GDM1 (cell line): ENCODE measurements at regions not wholly inside any gene's neighbourhood (a gene's known extent, or its start where the extent isn't known, plus 50 kb on each side); places are given as distances from the start of the nearest gene placed in this dataset.
"Not testable (repeated sequence)": the region's sequence is repeated elsewhere in the genome, so short reads cannot be mapped to it uniquely, and the experiment has no call there.

Experiments used
- DNase-seq: peaks from one replicate; lab custom pipeline; 2025; lab: John Stamatoyannopoulos, UW

DNA sequence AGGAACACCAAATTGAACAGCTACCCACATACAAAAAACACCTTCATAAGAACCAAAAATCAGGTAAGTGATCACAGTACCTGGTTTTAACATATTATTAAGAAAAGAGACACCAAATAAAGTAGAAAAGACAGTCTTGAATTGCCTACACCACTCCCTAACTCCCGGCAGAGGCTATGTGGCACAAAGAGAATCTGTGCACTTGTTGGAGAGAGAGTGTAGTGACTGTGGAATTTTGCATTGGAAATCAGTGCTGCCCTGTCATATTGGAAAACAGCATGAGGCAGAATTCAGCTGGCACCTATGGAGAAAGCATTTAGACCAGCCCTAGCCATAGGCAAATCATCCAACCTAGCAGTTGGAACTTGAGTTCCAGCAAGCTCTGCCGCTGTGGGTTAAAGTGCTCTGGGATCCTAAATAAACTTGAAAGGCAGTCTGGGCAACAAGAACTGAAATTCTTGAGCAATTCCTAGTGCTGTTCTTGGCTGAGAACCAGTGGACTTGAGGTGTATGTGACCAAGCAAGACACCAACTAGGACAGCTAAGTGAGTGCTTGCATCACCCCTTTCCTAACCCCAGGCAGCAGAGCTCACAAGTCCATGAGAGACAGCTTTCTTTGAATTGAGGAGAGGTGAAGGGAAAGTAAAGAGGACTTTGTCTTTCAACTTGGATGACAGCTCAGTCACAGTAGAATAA is 969.6 kb upstream of the ALCAM start:
- DNase-seq: no peak

DNA sequence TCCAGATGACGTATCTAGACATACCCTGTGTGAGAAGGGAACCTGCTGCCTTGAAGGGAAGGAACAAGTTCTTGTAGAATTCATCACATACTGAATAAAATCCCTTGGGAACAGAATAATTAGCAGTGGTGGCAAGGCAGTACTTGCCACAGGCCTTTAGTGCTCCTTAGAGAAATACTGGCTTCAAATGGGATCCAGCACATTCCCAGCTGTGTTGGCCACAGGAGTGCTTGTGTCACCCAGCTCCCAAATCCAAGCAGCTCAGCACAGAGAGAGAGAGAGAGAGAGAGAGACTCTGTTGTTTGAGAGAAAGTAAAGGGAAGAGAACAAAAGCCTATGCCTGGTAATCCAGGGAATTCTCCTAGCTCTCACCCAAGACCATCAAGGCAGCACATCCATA is 969.0 kb upstream of the ALCAM start:
- no peak for DNase-seq

DNA sequence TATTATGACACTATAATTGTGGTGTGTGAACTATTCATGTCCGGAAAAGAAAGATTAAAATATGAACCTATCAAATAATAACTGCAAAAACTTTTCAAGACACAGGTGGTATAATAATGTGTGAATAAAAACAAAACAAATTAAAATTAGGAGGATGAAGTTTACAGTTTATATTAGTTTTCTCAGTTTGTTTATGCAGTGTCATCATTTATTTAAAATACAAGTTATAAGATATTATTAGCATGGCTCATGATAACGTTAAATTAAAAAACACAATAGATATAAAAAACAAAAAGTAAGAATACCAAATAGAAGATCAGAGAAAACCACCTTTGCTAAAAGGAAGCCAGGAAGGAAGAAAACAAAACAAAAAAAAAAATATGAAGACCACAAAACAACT is 963.8 kb upstream of the ALCAM start:
- DNase-seq: no peak

DNA sequence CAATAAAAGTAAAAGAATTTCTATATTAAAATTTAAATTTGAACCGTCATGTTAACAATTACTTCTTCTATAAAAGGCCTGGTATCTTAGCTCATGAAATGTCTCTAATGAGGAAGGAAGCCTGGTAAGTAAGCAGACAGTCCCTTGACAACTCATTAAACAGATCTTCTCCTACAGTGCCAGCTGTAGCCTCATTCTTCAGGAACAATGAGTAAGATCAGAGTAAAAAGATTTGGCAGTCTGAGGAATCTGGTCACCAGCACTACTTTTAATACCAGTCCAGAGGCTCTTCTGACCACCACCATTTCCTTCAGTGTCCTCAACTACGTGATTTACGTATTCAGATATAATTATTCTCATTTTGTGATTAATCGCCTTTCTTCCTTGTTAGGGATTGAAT is 955.0 kb upstream of the ALCAM start:
- DNase-seq: no peak

DNA sequence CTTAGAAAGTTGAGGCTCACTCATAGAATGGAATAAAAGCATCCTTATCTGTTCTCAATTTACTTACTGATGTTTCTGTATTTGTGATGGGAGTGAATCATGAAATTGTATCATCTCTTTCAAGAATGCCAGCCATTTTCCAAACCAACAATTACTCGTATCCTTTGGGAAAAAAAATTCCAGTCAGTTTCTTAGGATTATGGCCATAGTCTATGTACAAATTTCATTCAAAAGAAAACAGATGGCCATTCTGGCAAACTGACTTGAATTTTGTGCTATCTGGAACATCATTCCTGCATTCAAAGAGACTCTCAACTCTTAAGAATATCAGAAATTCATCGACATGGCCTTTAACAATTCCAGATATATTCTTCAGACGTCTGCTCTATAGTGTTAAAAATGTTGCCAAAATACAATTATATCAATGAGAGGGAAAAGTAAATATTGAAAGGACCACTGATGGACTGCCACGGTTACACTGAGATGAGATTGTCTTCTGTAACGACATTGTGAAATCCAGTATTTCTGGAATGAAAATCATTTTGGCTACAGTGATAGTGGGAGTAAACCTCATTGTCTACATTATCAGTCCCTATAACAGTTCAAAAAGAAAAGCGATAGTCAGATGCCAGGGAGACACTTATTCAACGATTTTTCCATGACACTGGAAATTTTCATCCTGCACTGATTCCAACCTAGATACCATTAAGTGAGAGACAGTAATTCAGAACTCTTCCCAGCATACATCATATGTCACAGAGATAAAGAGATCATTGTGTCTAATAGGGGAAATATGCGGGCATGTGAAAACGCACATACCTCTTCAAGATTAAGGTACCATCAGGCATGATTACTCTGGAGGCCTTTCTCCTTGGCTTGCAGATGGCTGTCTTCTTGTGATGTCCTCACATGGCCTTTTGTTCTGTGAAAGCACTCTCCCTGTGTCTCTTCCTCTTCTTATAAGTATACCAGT is 953.8 kb upstream of the ALCAM start:
- no peak for DNase-seq

DNA sequence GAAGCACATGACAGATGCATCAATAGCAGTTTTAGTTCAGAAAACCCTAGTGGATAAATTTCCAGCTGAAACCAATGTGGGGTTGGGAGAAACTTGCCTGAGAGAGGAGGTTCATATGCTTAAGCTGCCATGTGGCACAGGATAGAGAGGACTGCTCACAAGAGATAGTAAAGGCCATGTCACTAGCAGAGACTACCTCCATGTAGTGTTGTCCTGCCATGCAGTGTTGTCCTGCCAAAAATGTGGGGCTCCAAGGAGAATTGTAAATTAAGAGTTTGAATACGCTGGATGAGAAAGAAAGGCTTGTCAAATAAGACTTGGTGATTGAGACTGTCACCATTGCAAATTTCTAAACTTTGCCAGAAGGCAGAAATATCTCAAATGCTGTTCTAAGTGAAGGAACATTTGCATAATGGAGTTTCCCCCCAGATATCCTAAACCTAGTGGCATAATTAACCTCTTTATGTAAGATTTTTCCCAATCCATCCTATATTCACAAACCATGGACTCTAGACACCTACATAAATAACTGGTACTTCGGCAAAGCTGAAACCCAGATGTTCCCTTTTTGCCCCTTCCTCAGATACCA is 938.3 kb upstream of the ALCAM start:
- DNase-seq: no peak

DNA sequence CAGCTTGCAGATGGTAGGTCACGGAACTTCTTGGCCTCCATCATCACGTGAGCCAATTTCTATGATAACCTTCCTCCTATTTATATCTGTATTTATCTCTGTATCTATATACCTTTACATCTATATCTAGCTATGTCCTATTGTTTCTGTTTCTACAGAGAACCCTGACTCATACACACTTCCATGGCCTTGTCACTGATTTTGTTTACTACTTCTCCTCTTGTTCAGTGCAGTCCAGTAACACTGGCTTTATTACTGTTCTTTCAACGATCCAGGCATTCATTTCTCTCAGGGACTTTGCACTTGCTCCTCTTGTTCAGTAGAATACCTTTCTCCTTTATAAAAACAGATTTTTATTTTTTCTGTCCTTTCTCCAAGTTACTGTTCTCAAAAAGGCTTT is 937.0 kb upstream of the ALCAM start:
- no peak for DNase-seq

DNA sequence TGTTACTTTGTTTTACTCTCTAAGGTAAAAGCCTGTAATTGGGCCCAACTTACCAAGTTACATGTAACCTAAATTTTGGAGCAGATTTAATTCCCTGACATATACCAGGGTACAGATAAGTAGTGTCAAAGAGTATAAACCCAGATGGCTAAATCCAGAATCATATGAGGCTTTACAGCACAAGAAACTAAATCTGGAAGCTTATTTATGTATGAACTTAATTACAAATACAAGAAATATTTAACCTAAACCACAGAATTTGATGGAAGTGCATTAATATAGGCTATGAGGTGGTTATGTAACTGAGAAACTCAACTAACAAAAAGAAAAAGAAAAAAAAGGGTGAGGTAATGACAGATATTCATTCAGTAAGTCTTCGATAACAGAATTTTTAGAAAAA is 930.2 kb upstream of the ALCAM start:
- DNase-seq: no peak

DNA sequence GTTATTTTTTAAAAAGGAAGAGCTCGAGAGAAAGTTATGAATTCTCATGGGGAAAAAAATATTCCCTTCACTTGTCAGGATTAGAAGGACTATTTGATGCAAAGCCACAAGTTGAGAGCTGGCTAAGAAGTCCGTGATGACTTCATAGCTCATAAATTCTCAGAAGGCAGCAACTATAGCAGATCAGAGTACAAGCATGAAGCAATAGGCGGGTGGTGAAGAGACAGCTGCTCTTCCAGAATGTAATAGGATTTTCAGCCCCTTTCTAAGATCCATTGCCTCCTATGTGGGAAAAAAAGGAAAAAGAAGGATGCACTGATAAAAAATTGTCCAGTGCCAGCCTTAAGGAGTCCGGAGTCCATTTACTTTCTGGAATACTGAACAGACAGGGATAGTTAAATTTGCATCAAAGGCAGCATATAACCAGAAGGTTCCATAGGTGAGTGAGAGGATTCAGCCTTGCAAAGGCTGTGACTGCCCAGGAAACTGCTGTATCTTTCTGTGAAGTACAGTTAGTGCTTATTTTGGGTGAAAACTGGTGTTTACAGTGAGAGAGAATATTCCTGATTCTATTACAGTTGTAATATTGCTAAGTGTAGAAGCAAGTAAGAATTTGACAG is 929.5 kb upstream of the ALCAM start:
- DNase-seq: no peak

DNA sequence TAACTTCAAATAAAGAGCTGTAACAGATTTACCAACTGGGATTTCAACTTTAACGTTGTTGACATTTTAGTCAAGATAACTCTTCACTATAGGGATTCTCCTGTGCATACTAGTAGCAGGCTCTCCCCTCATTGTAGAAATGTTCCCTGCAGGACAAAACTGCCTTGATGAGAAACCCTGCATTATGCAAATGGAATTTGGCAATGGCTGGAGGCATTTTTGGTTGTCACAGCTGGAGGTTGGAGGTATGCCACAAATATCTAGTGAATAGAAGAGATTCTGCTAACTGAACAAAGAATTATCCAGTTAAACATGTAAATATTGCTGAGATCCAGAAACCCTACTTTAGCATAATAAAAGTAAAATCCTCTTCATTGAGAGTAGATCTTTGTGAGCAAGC is 928.8 kb upstream of the ALCAM start:
- DNase-seq: no peak

DNA sequence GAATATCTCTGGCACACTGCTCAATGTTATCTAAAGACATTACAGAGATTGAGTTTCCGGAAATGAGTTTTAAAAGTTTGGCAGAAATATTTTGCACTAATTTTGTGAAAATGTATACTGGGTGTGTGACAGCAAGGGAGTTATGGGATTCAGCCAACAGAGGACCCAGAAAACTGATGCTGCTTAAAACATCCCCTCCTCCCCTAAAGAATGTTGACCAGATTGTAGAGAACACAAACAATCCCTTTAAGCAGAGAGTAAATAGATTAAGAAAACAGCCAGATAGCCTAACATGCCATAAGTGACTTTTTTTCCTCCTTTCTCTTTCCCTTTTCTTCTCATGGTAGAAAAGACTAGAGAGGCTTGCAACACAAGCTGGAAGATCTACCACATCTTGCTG is 928.0 kb upstream of the ALCAM start:
- no peak for DNase-seq

DNA sequence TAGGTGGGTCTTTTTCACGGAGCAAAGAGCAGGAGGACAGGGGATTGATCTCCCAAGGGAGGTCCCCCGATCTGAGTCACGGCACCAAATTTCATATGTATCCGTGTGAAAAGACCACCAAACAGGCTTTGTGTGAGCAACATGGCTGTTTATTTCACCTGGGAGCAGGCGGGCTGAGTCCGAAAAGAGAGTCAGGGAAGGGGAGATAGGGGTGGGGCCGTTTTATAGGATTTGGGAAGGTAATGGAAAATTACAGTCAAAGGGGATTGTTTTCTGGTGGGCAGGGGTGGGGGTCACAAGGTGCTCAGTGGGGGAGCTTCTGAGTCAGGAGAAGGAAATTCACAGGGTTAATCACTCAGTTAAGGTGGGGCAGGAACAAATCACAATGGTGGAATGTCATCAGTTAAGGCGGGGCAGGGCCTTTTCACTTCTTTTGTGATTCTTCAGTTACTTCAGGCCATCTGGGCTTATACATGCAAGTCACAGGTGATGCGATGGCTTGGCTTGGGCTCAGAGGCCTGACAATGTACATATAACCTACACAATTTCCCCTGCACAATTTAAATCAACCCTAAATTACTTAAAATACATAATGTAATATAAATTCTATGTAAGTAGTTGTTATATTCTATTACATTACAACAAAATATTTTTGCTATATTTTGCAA is 921.3 kb upstream of the ALCAM start:
- not testable (repeated sequence) for DNase-seq

DNA sequence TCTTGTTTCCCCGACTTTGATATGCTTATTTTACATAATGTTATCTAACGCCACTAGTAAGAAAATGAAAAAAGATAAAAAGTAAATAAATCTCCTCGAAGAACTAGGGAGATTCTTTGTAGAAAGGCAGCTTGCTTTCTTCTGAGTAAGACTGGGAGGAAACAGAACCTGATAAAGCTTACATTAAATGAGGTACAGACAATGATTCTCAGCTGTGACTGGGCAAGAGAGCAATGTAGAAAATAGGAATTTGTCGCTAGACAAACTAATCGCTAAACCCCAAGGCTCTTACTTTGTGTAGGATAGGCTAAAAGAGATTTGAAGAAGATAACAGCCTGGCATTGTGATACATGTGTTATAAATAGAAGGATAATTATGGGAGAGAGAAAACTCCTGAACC is 919.0 kb upstream of the ALCAM start:
- DNase-seq: no peak

DNA sequence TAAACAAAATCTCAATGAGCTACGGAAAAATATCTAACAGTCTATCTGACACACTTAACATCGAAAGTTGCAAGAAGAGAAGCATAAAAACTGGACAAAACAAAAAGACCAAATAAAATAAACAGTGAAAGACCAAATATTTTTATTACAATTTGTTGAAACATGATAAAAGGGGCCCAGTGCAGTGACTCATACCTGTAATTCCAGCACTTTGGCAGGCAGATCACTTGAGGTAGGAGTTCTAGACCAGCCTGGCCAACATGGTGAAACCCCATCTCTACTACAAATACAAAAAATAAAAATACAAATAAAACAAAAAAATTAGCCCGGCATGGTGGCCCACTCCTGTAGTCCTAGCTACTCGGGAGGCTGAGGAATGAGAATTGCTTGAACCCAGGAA is 914.0 kb upstream of the ALCAM start:
- DNase-seq: no peak

DNA sequence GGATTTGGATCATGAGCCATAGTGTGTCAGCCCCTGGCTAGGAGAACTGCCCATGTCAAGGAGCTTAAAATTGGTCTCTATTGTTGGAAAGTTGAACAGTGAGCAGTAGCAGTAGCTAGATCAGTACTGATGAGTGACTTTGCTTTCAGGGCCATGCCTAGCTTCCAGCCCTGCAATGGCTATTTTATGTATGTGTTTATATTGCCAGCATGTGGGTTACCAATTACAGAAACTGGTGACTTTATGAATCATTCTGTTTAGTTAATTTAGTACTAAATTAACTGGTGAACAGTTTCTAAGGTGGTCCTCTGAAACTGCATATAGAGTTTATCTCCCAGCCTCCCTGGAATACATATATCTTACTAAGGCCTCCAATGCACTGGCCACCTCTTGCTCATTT is 908.1 kb upstream of the ALCAM start:
- no peak for DNase-seq

DNA sequence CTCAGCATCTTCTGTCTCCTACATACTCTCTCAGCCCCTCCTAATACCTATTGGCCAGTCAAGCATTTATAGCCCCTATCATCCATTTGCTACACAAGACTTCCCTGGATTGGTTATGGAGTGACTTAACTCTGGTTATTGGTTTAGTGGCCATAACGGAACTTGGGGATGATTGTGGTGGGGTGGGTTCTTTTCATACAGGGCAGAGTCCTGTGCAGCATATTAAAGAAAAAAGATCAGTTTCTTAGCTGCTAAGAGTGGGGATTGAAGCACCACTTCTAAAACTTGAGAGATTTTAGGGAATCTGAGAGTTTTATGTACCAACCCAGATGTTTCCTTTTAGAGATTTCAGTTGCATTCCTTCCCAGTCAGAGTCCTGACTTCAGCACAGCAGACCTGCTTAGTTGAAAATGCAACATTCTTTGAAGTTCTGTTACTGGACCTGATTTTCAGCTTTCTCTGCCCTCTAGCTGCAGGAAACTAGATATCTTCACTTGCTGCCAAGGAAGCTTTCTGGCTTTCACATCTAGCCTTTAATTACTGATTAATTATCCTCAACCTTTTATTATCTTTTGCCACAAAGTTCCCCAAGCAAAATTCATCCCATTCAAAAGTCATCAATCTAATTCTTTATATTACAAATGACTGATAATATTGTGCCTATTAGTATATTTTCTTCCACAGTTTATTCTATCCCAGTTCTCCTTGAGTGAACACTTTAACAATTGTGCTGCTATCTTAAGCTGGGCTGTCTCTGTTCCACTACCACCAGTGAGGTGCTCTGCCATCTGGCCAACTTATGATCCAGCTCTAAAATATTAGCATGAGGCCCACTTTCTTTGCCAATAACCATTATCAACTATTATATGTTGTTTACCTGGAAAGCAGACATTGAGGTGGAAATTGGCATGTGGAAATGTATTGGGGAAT is 906.0 kb upstream of the ALCAM start:
- no peak for DNase-seq

DNA sequence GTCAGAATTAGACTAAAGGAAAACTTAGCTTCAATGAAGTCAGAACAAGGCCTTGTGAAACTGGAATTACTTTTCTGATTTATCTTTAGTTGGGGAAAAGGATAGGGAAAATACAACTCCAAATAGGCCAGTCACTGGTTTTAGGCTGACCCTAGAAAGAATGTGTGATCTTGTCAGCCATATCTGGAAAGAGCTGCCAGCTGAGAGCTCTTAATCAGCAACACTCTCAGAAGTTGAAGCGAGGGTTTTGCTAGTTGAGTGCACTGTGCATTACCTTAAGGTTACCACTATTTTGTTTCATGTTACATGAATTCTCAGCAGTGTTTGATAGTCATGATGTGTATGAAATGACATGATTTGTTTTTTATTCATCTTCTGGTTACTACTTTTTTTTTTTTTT is 905.3 kb upstream of the ALCAM start:
- DNase-seq: no peak

DNA sequence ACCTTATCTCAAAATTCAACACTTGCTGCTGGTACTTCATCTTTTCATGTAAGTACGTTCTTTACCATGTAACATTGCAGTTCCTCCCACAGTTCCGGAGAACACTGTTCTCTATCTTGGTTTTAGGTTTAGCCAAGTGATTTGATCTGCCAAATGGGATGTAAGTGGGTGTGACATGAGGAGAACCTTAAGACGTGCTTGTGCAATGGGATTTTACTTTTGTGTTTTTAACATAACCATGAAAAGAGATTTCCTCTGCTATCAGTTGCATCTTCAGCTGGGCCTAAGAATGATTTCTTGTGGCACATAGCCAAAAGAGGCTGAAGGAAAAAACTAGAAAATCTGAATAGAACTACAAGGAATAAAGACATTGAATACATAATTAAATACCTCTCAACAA is 894.5 kb upstream of the ALCAM start:
- no peak for DNase-seq

DNA sequence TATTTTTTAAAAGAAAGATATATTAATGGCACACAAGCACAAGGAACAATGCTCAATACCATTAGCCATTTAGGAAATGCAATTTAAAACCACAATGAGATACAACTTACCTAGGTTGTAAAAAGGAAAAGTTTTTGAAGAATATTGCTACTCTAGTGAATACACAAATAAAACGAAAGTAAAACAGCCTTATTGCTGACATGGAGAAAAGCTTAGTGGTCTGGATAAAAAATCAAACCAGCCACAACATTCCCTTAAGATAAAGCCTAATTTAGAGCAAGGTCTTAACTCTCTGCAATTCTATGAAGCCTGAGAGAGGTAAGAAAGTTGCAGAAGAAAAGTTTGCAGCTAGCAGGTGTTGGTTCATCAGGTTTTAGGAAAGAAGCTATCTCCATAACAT is 892.7 kb upstream of the ALCAM start:
- no peak for DNase-seq

DNA sequence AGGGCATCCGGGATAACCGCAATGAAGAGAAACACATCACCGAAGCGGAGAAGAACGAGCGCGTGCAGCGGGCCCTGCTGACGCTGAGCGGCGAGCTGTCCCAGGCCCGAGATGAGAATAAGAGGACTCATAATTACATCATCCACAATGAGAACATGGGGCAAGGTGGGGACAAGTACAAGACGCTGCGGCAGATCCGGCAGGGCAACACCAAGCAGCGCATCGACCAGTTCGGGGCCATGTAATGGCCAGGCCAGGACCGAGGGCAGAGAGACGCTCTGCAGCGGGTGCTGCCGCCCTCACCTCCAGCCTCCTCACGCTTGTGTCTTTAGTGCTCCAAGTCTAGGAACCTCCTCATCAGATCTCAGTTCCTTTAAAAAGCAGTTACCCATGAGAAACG is 863.7 kb upstream of the ALCAM start:
- DNase-seq: no peak
